Lung (tissue), 11 donors: ENCODE measurements at regions not wholly inside any gene's neighbourhood (a gene's known extent, or its start where the extent isn't known, plus 50 kb on each side); places are given as distances from the start of the nearest gene placed in this dataset.

ENCODE experiments used
- ATAC-seq: fragments of 200-7000 bp; cut with Tn5 transposase; one replicate; pipeline ENCODE4 v1.9.1; 2020; ENCODE audit warnings: moderate number of reproducible peaks; ENCODE audit not compliant: insufficient read depth, low FRiP score
- DNase-seq, 3 donors: peaks; one replicate each; pipeline ENCODE4 v3.0.0-alpha.2; 2013 to 2017
- H3K27ac ChIP-seq, 2 donors: one replicate each; pipeline ENCODE4 v1.5.1; 2013; ENCODE audit warnings: mild to moderate bottlenecking in 2 of 2, moderate library complexity in 2 of 2, control low read depth in 1 of 2, inconsistent platforms in 1 of 2, low read depth in 1 of 2, low read length in 1 of 2
- H3K27me3 ChIP-seq, 3 donors: one replicate each; pipeline ENCODE4 v1.5.1; 2013; ENCODE audit warnings: low read length in 2 of 3; ENCODE audit not compliant: control insufficient read depth in 3 of 3, insufficient read depth in 3 of 3
- H3K36me3 ChIP-seq, 4 donors: one replicate each; pipeline ENCODE4 v1.5.1; 2013; ENCODE audit warnings: low read length in 4 of 4, mild to moderate bottlenecking in 1 of 4, moderate library complexity in 1 of 4; ENCODE audit not compliant: control insufficient read depth in 4 of 4, insufficient read depth in 4 of 4
- H3K4me1 ChIP-seq, 5 donors: one replicate each; pipeline ENCODE4 v1.5.1; 2013; ENCODE audit warnings: low read length in 5 of 5, mild to moderate bottlenecking in 2 of 5, moderate library complexity in 1 of 5; ENCODE audit not compliant: control insufficient read depth in 5 of 5, insufficient read depth in 5 of 5
- H3K4me3 ChIP-seq: one replicate; pipeline ENCODE4 v1.5.1; 2013; ENCODE audit warnings: mild to moderate bottlenecking, control low read depth, moderate library complexity
- H3K9ac ChIP-seq, 2 donors: one replicate each; pipeline ENCODE4 v1.5.1; 2013; ENCODE audit warnings: low read length in 2 of 2, control low read depth in 1 of 2; ENCODE audit not compliant: insufficient read depth in 1 of 2
- H3K9me3 ChIP-seq, 4 donors: one replicate each; pipeline ENCODE4 v1.5.1; 2013; ENCODE audit warnings: low read length in 3 of 4, mild to moderate bottlenecking in 1 of 4, moderate library complexity in 1 of 4; ENCODE audit not compliant: control insufficient read depth in 4 of 4, insufficient read depth in 3 of 4
- CTCF ChIP-seq: IDR thresholded peaks from 2 replicates; pipeline ENCODE4 v1.5.1; 2012; ENCODE audit warnings: mild to moderate bottlenecking; ENCODE audit errors: control extremely low read depth, extremely low read depth
- WGBS, 2 donors: extraction: QIAGEN DNeasy Blood & Tissue Kit; methylation state at CpG; one replicate each; pipeline ENCODE4 v1.1.7; 2013; 5-methylcytosine and 5-hydroxymethylcytosine counted together
- donor health status: control.
- donor health status: control.
- donor health status: Bipolar disorder and iron deficiency.
- donor health status: healthy.
- donor health status: DM: yes; HTN: yes; CAD: no.

GRCh38 chr12:38144049-38144448 lies 172.5 kb upstream of the ALG10B start:
- Histone ChIP-seq H3K36me3 (no peaks in the 10 kb centered on the region), H3K4me1 (no peaks in the 10 kb centered on the region), H3K4me3 (no peak overlapping the region), H3K27me3 (no peaks in the 10 kb centered on the region), H3K27ac (no peak overlapping the region), H3K9ac (no peak overlapping the region), H3K9me3 (peaks cover 0 to 9% (median 0%) of the 10 kb centered on the region in 4 donors)
- DNase-seq (no peak), ATAC-seq (no peak)
- TF ChIP-seq CTCF: no peak
- 81 to 82% methylated on average over 4 of the region's 4 CpGs for WGBS, 2 donors

- Histone ChIP-seq H3K27ac (no peak overlapping the region), H3K9me3 (peaks cover 0 to 9% (median 0%) of the 10 kb centered on the region in 4 donors), H3K4me1 (no peaks in the 10 kb centered on the region), H3K27me3 (no peaks in the 10 kb centered on the region), H3K4me3 (no peak overlapping the region), H3K36me3 (no peaks in the 10 kb centered on the region), H3K9ac (no peak overlapping the region)
- ATAC-seq: no peak
- no peak for TF ChIP-seq CTCF
- DNase-seq: no peak
- WGBS, 2 donors: 79 to 81% methylated on average over 17 of the region's 17 CpGs
Measured at GRCh38 chr12:38144601-38145436, 171.8 kb upstream of the ALG10B start.

GRCh38 chr12:38149395-38150073 lies 167.0 kb upstream of the ALG10B start:
- no peak overlapping the region for H3K4me3 ChIP-seq
- no peak overlapping the region for H3K27ac ChIP-seq
- WGBS, 2 donors: 87 to 91% methylated on average over 14 of the region's 14 CpGs
- H3K36me3 ChIP-seq: no peaks in the 10 kb centered on the region
- no peak for TF ChIP-seq CTCF
- H3K9ac ChIP-seq: no peak overlapping the region
- no peaks in the 10 kb centered on the region for H3K4me1 ChIP-seq
- peaks cover 0 to 9% (median 0%) of the 10 kb centered on the region in 4 donors for H3K9me3 ChIP-seq
- DNase-seq (no peak), ATAC-seq (no peak)
- H3K27me3 ChIP-seq: no peaks in the 10 kb centered on the region
